Dermis blood vessel endothelial cell (primary cell): ENCODE measurements at regions not wholly inside any gene's neighbourhood (a gene's known extent, or its start where the extent isn't known, plus 50 kb on each side); places are given as distances from the start of the nearest gene placed in this dataset.

Source experiments
- DNase-seq: peaks from one replicate; pipeline ENCODE4 v3.0.0; 2010

- DNase-seq = no peak
Observed at GRCh38 chr2:150888337-150888736, 373.3 kb downstream of the RBM43 start.

GRCh38 chr2:150887926-150888325 lies 373.7 kb downstream of the RBM43 start:
- DNase-seq = no peak

- no peak for DNase-seq
Observed at GRCh38 chr2:150885774-150886386, 375.8 kb downstream of the RBM43 start.

GRCh38 chr2:150885236-150885635 lies 376.4 kb downstream of the RBM43 start:
- no peak for DNase-seq

GRCh38 chr2:150883613-150883895 lies 378.1 kb downstream of the RBM43 start:
- no peak for DNase-seq

- no peak for DNase-seq
Observed at GRCh38 chr2:150882751-150883612, 378.7 kb downstream of the RBM43 start.

GRCh38 chr2:150880986-150881385 lies 380.7 kb downstream of the RBM43 start:
- no peak for DNase-seq

- DNase-seq = no peak
Observed at GRCh38 chr2:150878356-150878755, 383.3 kb downstream of the RBM43 start.

- no peak for DNase-seq
Observed at GRCh38 chr2:150876251-150876950, 385.3 kb downstream of the RBM43 start.

- no peak for DNase-seq
Observed at GRCh38 chr2:150873396-150873772, 385.9 kb upstream of the RND3 start.

GRCh38 chr2:150872756-150873395 lies 385.4 kb upstream of the RND3 start:
- DNase-seq = no peak

GRCh38 chr2:150866431-150866830 lies 379.0 kb upstream of the RND3 start:
- DNase-seq = no peak

GRCh38 chr2:150863691-150864090 lies 376.2 kb upstream of the RND3 start:
- DNase-seq = no peak

- no peak for DNase-seq
Observed at GRCh38 chr2:150860301-150860700, 372.8 kb upstream of the RND3 start.

- no peak for DNase-seq
Observed at GRCh38 chr2:150859877-150860276, 372.4 kb upstream of the RND3 start.

GRCh38 chr2:150859162-150859561 lies 371.7 kb upstream of the RND3 start:
- no peak for DNase-seq

- no peak for DNase-seq
Observed at GRCh38 chr2:150858382-150858781, 370.9 kb upstream of the RND3 start.

GRCh38 chr2:150856596-150857281 lies 369.3 kb upstream of the RND3 start:
- DNase-seq = no peak

GRCh38 chr2:150853263-150853662 lies 365.8 kb upstream of the RND3 start:
- no peak for DNase-seq

GRCh38 chr2:150850641-150851040 lies 363.2 kb upstream of the RND3 start:
- DNase-seq = no peak

- DNase-seq = no peak
Observed at GRCh38 chr2:150847578-150847977, 360.1 kb upstream of the RND3 start.

GRCh38 chr2:150846691-150847090 lies 359.2 kb upstream of the RND3 start:
- DNase-seq = no peak

GRCh38 chr2:150832686-150833085 lies 345.2 kb upstream of the RND3 start:
- DNase-seq = no peak
